Ectodermal cell (in vitro differentiated cells): ENCODE measurements at regions not wholly inside any gene's neighbourhood (a gene's known extent, or its start where the extent isn't known, plus 50 kb on each side); places are given as distances from the start of the nearest gene placed in this dataset.

Experiments
- H3K27ac ChIP-seq: 2 replicates; pipeline ENCODE4 v1.7.0; 2013; ENCODE audit warnings: mild to moderate bottlenecking, low read depth, low read length; ENCODE audit not compliant: insufficient read depth, poor library complexity, severe bottlenecking
- H3K27me3 ChIP-seq: 2 replicates; pipeline ENCODE4 v1.7.0; 2013; ENCODE audit warnings: mild to moderate bottlenecking, low read length; ENCODE audit not compliant: insufficient read depth, control insufficient read depth, poor library complexity, severe bottlenecking
- H3K36me3 ChIP-seq: one replicate; pipeline ENCODE4 v1.7.0; 2013; ENCODE audit warnings: low read length; ENCODE audit not compliant: control insufficient read depth, insufficient read depth
- H3K4me1 ChIP-seq: one replicate; pipeline ENCODE4 v1.7.0; 2013; ENCODE audit warnings: low read length; ENCODE audit not compliant: control insufficient read depth, insufficient read depth
- H3K4me3 ChIP-seq: 2 replicates; pipeline ENCODE4 v1.7.0; 2013; ENCODE audit warnings: low read depth, low read length, control low read depth; ENCODE audit not compliant: insufficient read depth
- H3K9me3 ChIP-seq: 2 replicates; pipeline ENCODE4 v1.7.0; 2013; ENCODE audit warnings: mild to moderate bottlenecking, low read length, moderate library complexity; ENCODE audit not compliant: control insufficient read depth
- WGBS, 2 experiments: methylation state at CpG; one replicate each; pipeline ENCODE4 v1.1.7; 2013; ENCODE audit warnings: missing lambda C conversion rate in 2 of 2; 5-methylcytosine and 5-hydroxymethylcytosine counted together

DNA sequence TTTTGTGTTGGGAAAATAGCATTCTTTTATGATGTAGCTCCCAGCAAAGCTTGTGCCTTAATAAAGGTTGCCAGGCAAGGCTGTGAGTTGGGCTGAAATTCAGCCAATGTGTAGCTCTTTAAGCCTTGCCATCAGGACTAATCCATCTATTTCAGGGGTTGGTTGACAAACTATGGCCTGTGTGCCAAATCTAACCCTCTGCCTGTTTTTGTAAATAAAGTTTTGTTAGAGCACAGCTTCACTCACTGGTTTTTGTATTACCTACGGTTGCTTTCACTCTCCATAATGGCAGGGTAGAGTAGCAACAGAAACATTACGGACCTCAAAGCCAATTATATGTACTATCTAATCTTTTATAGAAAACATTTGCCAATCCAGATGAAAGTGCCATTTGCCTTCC lies 638.1 kb upstream of the POT1 start:
- 85 to 96% methylated on average over 2 of the region's 2 CpGs for WGBS, 2 experiments
- H3K27me3 ChIP-seq = no peaks in the 10 kb centered on the region
- no peaks in the 10 kb centered on the region for H3K36me3 ChIP-seq

DNA sequence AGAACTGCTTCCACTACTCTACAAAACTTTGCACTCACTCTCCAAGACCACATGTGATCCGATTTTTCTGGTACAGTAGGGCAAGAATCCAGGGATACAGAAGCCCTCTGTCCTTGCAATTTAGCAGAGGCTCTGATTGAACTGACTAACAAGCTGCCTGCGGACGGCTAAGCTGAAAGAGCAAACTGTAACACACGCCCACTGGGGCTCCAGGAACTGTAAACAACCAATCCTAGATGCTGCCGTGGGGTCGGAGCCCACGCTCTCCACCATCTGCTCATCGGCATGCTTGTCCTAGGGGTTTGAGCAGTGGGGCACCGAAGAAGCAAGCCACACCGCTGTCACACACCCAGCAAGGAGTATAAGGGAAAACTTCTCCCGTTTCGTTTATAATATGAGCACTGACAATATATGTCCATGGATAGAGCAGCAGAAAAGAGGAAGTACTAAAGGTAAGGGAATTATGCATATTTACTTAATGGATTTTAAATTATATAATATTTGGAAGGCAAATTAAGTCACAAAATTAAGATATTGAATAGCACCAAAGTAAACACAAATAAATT lies 634.4 kb upstream of the POT1 start:
- Histone ChIP-seq H3K4me3 (no peak overlapping the region), H3K27ac (no peak overlapping the region), H3K9me3 (no peaks in the 10 kb centered on the region), H3K36me3 (no peaks in the 10 kb centered on the region), H3K4me1 (no peaks in the 10 kb centered on the region), H3K27me3 (no peaks in the 10 kb centered on the region)
- WGBS, 2 experiments = 84 to 85% methylated on average over 11 to 12 of the region's 12 CpGs

More for the DNA sequence above, 638.1 kb upstream of the POT1 start:
- no peaks in the 10 kb centered on the region for H3K9me3 ChIP-seq
- H3K4me3 ChIP-seq = no peak overlapping the region
- H3K4me1 ChIP-seq = no peaks in the 10 kb centered on the region
- H3K27ac ChIP-seq = no peak overlapping the region

DNA sequence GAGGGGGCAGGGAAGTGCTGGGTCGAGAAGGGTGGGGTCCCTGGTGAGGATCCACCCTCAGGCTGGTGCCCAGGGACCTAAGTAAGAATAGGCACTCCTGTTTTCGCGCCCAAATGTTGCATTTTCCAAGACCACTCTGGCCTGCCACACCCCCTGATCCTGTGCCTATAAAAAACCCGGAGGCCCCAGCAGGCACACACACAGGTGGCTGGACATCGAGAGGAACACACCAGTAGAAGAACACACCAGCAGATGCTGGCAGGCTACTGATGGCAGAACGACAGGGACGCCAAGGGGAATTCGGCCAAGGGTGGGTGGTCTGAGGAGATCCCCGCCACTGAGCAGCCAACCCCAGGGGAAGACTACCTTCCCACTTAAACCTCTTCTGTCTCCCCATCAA lies 633.9 kb upstream of the POT1 start:
- no peaks in the 10 kb centered on the region for H3K36me3 ChIP-seq
- no peak overlapping the region for H3K27ac ChIP-seq
- H3K9me3 ChIP-seq = no peaks in the 10 kb centered on the region
- H3K4me3 ChIP-seq = no peak overlapping the region
- H3K4me1 ChIP-seq = no peaks in the 10 kb centered on the region
- 94 to 95% methylated on average over 9 of the region's 9 CpGs for WGBS, 2 experiments
- no peaks in the 10 kb centered on the region for H3K27me3 ChIP-seq

DNA sequence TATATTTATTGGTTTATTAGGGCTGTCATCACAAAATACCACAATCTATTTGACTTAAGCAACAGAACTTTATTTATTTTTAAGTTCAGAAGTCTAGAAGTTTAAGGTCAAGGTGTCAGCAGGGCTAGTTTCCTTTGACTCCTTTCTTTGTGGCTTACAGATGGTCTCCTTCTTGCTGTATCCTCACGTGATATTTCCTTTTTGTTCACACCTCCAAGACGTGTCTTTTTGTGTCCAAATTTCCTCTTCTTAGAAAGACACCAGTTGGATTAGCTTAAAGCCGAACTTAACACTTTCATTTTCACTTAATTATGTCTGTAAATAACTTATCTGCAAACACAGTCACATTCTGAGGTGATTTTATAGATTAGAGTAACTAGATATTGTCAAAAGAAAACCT lies 631.4 kb upstream of the POT1 start:
- H3K4me3 ChIP-seq = no peak overlapping the region
- no peak overlapping the region for H3K27ac ChIP-seq
- no peaks in the 10 kb centered on the region for H3K27me3 ChIP-seq
- H3K36me3 ChIP-seq = no peaks in the 10 kb centered on the region
- no peaks in the 10 kb centered on the region for H3K9me3 ChIP-seq
- WGBS, 2 experiments = 89 to 93% methylated on average over 2 to 3 of the region's 3 CpGs
- H3K4me1 ChIP-seq = no peaks in the 10 kb centered on the region

DNA sequence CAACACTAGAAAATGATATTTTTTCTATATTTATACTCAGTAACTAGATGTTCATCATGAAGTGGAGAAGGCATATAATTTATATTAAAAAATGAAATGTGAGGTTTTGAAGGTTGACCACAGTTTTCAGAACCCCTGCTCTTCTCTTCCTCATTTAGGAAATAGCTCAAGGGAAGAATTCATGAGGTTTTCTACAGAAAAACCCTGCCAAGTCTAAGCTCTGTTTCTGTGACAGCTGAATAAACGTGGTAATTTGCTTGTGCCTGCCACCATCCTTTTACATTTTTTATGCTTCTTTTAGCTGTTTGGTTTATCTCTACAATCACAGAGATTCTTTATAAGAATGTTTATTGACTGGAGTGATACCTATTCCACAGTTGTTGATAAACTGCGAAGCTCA lies 630.3 kb upstream of the POT1 start:
- Histone ChIP-seq H3K27ac (no peak overlapping the region), H3K27me3 (no peaks in the 10 kb centered on the region), H3K36me3 (no peaks in the 10 kb centered on the region), H3K4me3 (no peak overlapping the region), H3K9me3 (no peaks in the 10 kb centered on the region), H3K4me1 (no peaks in the 10 kb centered on the region)
- WGBS, 2 experiments = 94 to 100% methylated on average over 1 to 2 of the region's 2 CpGs

DNA sequence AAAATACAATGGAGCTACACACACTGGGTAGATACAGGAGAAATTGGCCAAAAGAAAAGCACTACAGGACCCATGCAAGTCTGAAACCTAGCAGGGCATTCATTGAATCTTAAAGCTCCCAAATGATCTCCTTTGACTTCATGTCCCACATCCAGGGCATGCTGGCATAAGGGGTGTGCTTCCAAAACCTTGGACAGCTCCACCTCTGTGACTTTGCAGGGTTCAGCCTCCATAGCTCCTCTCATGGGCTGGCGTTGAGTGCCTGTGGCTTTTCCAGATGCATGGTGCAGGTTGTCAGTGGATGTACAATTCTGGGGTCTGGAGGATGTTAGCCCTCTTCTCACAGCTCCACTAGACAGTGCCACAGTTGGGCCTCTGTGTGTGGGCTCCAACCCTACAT lies 626.3 kb upstream of the POT1 start:
- no peaks in the 10 kb centered on the region for H3K27me3 ChIP-seq
- H3K9me3 ChIP-seq = no peaks in the 10 kb centered on the region
- H3K27ac ChIP-seq = no peak overlapping the region
- 64 to 100% methylated on average over 1 of the region's 1 CpG for WGBS, 2 experiments
- H3K4me1 ChIP-seq = no peaks in the 10 kb centered on the region
- no peaks in the 10 kb centered on the region for H3K36me3 ChIP-seq
- no peak overlapping the region for H3K4me3 ChIP-seq

DNA sequence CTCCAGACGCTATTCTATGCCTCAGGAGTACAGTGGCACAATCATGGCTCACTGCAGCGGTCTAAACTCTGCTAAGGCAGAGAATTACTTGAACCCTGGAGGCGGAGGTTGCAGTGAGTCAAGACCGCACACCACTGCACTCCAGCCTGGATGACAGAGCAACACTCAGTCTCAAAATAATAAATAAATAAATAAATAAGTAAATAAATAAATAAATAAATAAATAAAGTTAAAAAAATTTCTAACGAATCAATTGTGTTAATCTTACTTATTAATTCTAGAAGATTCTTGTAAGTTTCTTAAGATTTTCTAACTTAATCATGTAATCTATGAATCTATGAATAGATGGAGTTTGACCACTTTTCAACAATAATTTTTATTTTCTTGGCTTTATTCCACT lies 621.4 kb upstream of the POT1 start:
- 92 to 96% methylated on average over 3 of the region's 5 CpGs for WGBS, 2 experiments

DNA sequence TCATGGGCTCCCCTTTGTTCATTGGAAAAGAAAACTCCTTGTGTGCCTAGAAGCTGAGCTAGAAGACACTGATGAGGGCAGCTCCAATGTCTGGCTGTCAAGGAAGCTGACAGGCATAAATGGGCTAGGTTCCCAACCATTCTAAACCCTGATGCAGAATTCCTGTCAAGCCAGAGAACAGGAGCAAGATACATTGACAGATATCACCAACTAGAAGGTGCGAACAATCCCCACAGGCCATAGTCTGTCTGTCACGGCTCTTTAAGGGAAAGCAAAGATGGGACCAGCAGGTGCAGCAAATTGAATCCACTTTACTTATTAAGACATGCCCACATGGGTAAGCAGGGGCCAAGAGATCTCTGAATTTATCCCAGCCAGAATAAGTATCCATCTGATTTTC lies 617.9 kb upstream of the POT1 start:
- no peak overlapping the region for H3K4me3 ChIP-seq
- H3K9me3 ChIP-seq = no peaks in the 10 kb centered on the region
- H3K27ac ChIP-seq = no peak overlapping the region
- 82 to 94% methylated on average over 2 of the region's 2 CpGs for WGBS, 2 experiments
- no peaks in the 10 kb centered on the region for H3K4me1 ChIP-seq
- H3K36me3 ChIP-seq = no peaks in the 10 kb centered on the region
- no peaks in the 10 kb centered on the region for H3K27me3 ChIP-seq

More for the DNA sequence above, 621.4 kb upstream of the POT1 start:
- Histone ChIP-seq H3K9me3 (no peaks in the 10 kb centered on the region), H3K4me1 (no peaks in the 10 kb centered on the region), H3K27me3 (no peaks in the 10 kb centered on the region), H3K27ac (no peak overlapping the region), H3K36me3 (no peaks in the 10 kb centered on the region), H3K4me3 (no peak overlapping the region)

DNA sequence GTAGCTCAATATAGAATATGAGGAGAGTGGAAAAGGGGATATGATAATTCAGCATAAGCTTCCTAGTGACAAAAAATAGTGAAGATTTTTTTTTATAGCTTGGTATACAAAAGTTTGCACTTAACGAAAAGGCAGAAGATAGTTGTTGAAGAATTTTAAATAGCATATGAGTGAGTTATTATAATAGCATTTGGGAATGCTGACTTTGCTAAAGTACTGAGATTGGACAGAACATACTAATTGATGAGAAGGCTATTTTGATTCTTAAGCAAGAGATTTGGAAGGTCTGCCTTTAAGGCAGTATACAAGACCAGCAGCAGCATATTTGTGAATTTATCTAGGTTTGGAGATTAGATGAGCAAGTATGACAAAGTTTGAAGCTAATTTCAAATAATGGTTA lies 600.9 kb upstream of the POT1 start:
- H3K9me3 ChIP-seq = no peaks in the 10 kb centered on the region
- 94 to 95% methylated on average over 1 of the region's 1 CpG for WGBS, 2 experiments
- no peaks in the 10 kb centered on the region for H3K4me1 ChIP-seq
- no peak overlapping the region for H3K4me3 ChIP-seq
- H3K36me3 ChIP-seq = no peaks in the 10 kb centered on the region
- H3K27me3 ChIP-seq = no peaks in the 10 kb centered on the region
- H3K27ac ChIP-seq = no peak overlapping the region

DNA sequence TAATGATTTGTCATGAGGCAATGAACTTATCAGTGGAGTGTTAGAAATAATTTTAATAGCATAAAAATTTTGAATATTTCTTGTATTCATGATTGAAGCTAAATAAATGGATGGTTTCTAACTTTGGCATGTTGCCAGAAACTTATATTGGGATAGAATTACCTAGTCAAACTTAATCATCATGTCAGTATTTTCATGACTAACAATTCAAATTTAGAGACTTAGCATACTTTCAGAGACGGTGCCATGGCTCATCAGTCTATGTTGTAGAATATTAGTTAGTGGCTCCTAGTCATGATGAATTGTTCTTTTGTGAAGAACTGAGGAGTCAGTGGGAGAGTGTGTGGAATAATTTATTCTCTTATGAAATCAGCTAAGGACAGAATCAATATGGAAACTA lies 599.6 kb upstream of the POT1 start:
- H3K27me3 ChIP-seq = no peaks in the 10 kb centered on the region
- WGBS, 2 experiments = 100% methylated on average over 1 of the region's 1 CpG
- no peak overlapping the region for H3K27ac ChIP-seq

DNA sequence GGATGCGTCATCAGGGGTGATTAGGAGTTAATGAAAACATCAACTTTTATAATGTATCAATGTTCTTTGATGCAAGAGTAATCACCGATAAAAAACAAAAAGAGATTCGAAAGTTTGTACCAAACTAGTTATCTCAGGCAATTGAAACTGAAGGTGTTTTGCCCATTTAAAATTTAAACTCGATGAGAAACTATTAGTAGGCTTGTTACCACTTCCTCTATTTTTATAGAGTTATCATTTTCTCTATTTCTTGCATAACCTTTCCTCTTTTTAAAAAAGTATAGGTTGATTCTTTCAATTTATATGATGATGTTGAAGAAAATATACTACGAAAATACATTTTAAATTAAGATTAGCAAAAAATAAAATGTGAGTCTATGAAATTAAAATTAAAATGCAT lies 597.3 kb upstream of the POT1 start:
- H3K27ac ChIP-seq = no peak overlapping the region
- no peaks in the 10 kb centered on the region for H3K4me1 ChIP-seq
- H3K27me3 ChIP-seq = no peaks in the 10 kb centered on the region
- H3K9me3 ChIP-seq = no peaks in the 10 kb centered on the region
- H3K4me3 ChIP-seq = no peak overlapping the region
- 92 to 98% methylated on average over 2 to 4 of the region's 5 CpGs for WGBS, 2 experiments
- no peaks in the 10 kb centered on the region for H3K36me3 ChIP-seq

More for the DNA sequence above, 599.6 kb upstream of the POT1 start:
- Histone ChIP-seq H3K36me3 (no peaks in the 10 kb centered on the region), H3K4me3 (no peak overlapping the region), H3K4me1 (no peaks in the 10 kb centered on the region), H3K9me3 (no peaks in the 10 kb centered on the region)
